Muscle of leg (tissue), 3 donors: ENCODE measurements at regions not wholly inside any gene's neighbourhood (a gene's known extent, or its start where the extent isn't known, plus 50 kb on each side); places are given as distances from the start of the nearest gene placed in this dataset.
"Not testable (repeated sequence)": the region's sequence is repeated elsewhere in the genome, so short reads cannot be mapped to it uniquely, and the experiment has no call there.

Experiments used
- DNase-seq: peaks from one replicate; pipeline ENCODE4 v3.0.0; 2013
- H3K27ac ChIP-seq: one replicate; pipeline ENCODE4 v1.5.1; 2013; ENCODE audit warnings: mild to moderate bottlenecking, low read length, control low read depth
- H3K27me3 ChIP-seq: one replicate; pipeline ENCODE4 v1.6.1; 2013; ENCODE audit warnings: low read length; ENCODE audit not compliant: control insufficient read depth, insufficient read depth
- H3K36me3 ChIP-seq: one replicate; pipeline ENCODE4 v1.6.1; 2013; ENCODE audit warnings: low read length; ENCODE audit not compliant: control insufficient read depth, insufficient read depth
- H3K4me1 ChIP-seq: one replicate; pipeline ENCODE4 v1.6.1; 2013; ENCODE audit warnings: low read length; ENCODE audit not compliant: control insufficient read depth, insufficient read depth
- H3K4me3 ChIP-seq: one replicate; pipeline ENCODE4 v1.5.1; 2013; ENCODE audit warnings: low read length, control low read depth
- H3K9me3 ChIP-seq: replicated peaks from 2 replicates; pipeline ENCODE4 v1.6.1; 2013; ENCODE audit warnings: low read depth, low read length; ENCODE audit not compliant: control insufficient read depth
- whole genome bisulfite sequencing: methylation state at CpG from one replicate; pipeline ENCODE4 v1.1.5; 2013; ENCODE audit warnings: missing lambda C conversion rate; ENCODE audit not compliant: insufficient coverage; 5-methylcytosine and 5-hydroxymethylcytosine counted together

- no peak overlapping the region for H3K4me3 ChIP-seq
- H3K27me3 ChIP-seq, result no peaks in the 10 kb centered on the region
- peak overlapping the region; percentile 61 for H3K27ac ChIP-seq
- DNase-seq, result peak; percentile 17
- H3K4me1 ChIP-seq, result peaks cover 10% of the 10 kb centered on the region
- H3K36me3 ChIP-seq, result no peaks in the 10 kb centered on the region
- no peaks in the 10 kb centered on the region for H3K9me3 ChIP-seq
- WGBS, result 29% methylated on average over 2 of the region's 3 CpGs
These were observed 209.3 kb downstream of the CHIC2 start for GRCh38 chr4:53854991-53855568.

GRCh38 chr4:53852343-53852742 is 212.1 kb downstream of the CHIC2 start:
- 48% methylated on average over 4 of the region's 5 CpGs for WGBS
- Histone ChIP-seq H3K27ac (no peak overlapping the region), H3K4me3 (no peak overlapping the region), H3K9me3 (no peaks in the 10 kb centered on the region), H3K4me1 (peaks cover 10% of the 10 kb centered on the region), H3K27me3 (no peaks in the 10 kb centered on the region), H3K36me3 (no peaks in the 10 kb centered on the region)
- peak; percentile 32 for DNase-seq

- Histone ChIP-seq H3K9me3 (no peaks in the 10 kb centered on the region), H3K4me3 (no peak overlapping the region), H3K27me3 (no peaks in the 10 kb centered on the region), H3K36me3 (no peaks in the 10 kb centered on the region), H3K4me1 (no peaks in the 10 kb centered on the region), H3K27ac (no peak overlapping the region)
- DNase-seq, result no peak
These were observed 216.4 kb downstream of the CHIC2 start for GRCh38 chr4:53847965-53848364.

GRCh38 chr4:53844551-53844950 is 219.9 kb downstream of the CHIC2 start:
- H3K27me3 ChIP-seq, result no peaks in the 10 kb centered on the region
- WGBS, result 63% methylated on average over 2 of the region's 2 CpGs

GRCh38 chr4:53844133-53844532 is 220.3 kb downstream of the CHIC2 start:
- Histone ChIP-seq H3K9me3 (no peaks in the 10 kb centered on the region), H3K27ac (no peak overlapping the region), H3K4me3 (no peak overlapping the region), H3K27me3 (no peaks in the 10 kb centered on the region), H3K36me3 (no peaks in the 10 kb centered on the region), H3K4me1 (no peaks in the 10 kb centered on the region)
- 10% methylated on average over 2 of the region's 3 CpGs for WGBS
- no peak for DNase-seq

More at GRCh38 chr4:53844551-53844950, 219.9 kb downstream of the CHIC2 start:
- no peaks in the 10 kb centered on the region for H3K36me3 ChIP-seq
- H3K9me3 ChIP-seq, result no peaks in the 10 kb centered on the region
- H3K4me3 ChIP-seq, result no peak overlapping the region
- no peaks in the 10 kb centered on the region for H3K4me1 ChIP-seq
- no peak for DNase-seq
- no peak overlapping the region for H3K27ac ChIP-seq

- Histone ChIP-seq H3K36me3 (no peaks in the 10 kb centered on the region), H3K27me3 (no peaks in the 10 kb centered on the region), H3K9me3 (no peaks in the 10 kb centered on the region), H3K27ac (no peak overlapping the region), H3K4me1 (no peaks in the 10 kb centered on the region), H3K4me3 (no peak overlapping the region)
- WGBS, result 91% methylated on average over 4 of the region's 5 CpGs
- DNase-seq, result no peak
These were observed 222.7 kb downstream of the CHIC2 start for GRCh38 chr4:53841711-53842110.

- Histone ChIP-seq H3K4me1 (no peaks in the 10 kb centered on the region), H3K9me3 (no peaks in the 10 kb centered on the region), H3K27ac (no peak overlapping the region), H3K27me3 (no peaks in the 10 kb centered on the region), H3K4me3 (no peak overlapping the region), H3K36me3 (no peaks in the 10 kb centered on the region)
- no CpG with 5 or more reads among the region's 2 CpGs for WGBS
- no peak for DNase-seq
These were observed 223.8 kb downstream of the CHIC2 start for GRCh38 chr4:53840643-53841042.

- not testable (repeated sequence) for DNase-seq, H3K4me1 ChIP-seq, H3K27ac ChIP-seq, H3K4me3 ChIP-seq, H3K27me3 ChIP-seq, H3K36me3 ChIP-seq
- WGBS, result 93% methylated on average over 7 of the region's 7 CpGs
- H3K9me3 ChIP-seq, result peaks cover 15% of the 10 kb centered on the region
These were observed 231.0 kb downstream of the CHIC2 start for GRCh38 chr4:53833302-53834003.

- Histone ChIP-seq H3K9me3 (peaks cover 15% of the 10 kb centered on the region), H3K27ac (no peak overlapping the region), H3K4me3 (no peak overlapping the region), H3K4me1 (no peaks in the 10 kb centered on the region), H3K36me3 (no peaks in the 10 kb centered on the region), H3K27me3 (no peaks in the 10 kb centered on the region)
- WGBS, result no CpG with 5 or more reads among the region's 1 CpG
- DNase-seq, result no peak
These were observed 231.9 kb downstream of the CHIC2 start for GRCh38 chr4:53832549-53832948.

GRCh38 chr4:53830511-53830910 is 233.9 kb downstream of the CHIC2 start:
- Histone ChIP-seq H3K4me1 (no peaks in the 10 kb centered on the region), H3K9me3 (peaks cover 15% of the 10 kb centered on the region), H3K36me3 (no peaks in the 10 kb centered on the region), H3K4me3 (no peak overlapping the region), H3K27me3 (no peaks in the 10 kb centered on the region), H3K27ac (no peak overlapping the region)
- DNase-seq, result no peak
